Loucy (cell line): ENCODE measurements at regions not wholly inside any gene's neighbourhood (a gene's known extent, or its start where the extent isn't known, plus 50 kb on each side); places are given as distances from the start of the nearest gene placed in this dataset.

Source experiments
- H2AFZ ChIP-seq: fragments of 200-600 bp; sonication (generic); 2 replicates; pipeline ENCODE4 v1.6.0; 2016; ENCODE audit warnings: antibody characterized with exemption, mild to moderate bottlenecking, low read length, moderate library complexity
- H3F3A ChIP-seq: fragments of 200-600 bp; 2 replicates; pipeline ENCODE4 v1.6.0; 2016; ENCODE audit warnings: antibody characterized with exemption, low read depth, mild to moderate bottlenecking
- H3K27me3 ChIP-seq: fragments of 200-600 bp; sonication (generic); 2 replicates; pipeline ENCODE4 v1.6.1; 2014; ENCODE audit warnings: low read length, mild to moderate bottlenecking; ENCODE audit not compliant: insufficient read depth, poor library complexity, severe bottlenecking
- H3K36me3 ChIP-seq: fragments of 200-600 bp; sonication (generic); 2 replicates; pipeline ENCODE4 v1.6.1; 2016; ENCODE audit warnings: low read length; ENCODE audit not compliant: insufficient read depth
- H3K4me1 ChIP-seq: fragments of 200-600 bp; sonication (generic); 2 replicates; pipeline ENCODE4 v1.5.1; 2014; ENCODE audit warnings: low read length, mild to moderate bottlenecking; ENCODE audit not compliant: insufficient read depth, poor library complexity, severe bottlenecking
- H3K4me2 ChIP-seq: fragments of 200-600 bp; sonication (generic); 2 replicates; pipeline ENCODE4 v1.6.0; 2014; ENCODE audit warnings: antibody characterized with exemption, low read length, low read depth, mild to moderate bottlenecking; ENCODE audit not compliant: poor library complexity, severe bottlenecking
- H3K4me3 ChIP-seq: fragments of 200-600 bp; sonication (generic); 2 replicates; pipeline ENCODE4 v1.5.1; 2014; ENCODE audit warnings: low read length, mild to moderate bottlenecking, mixed read lengths; ENCODE audit not compliant: poor library complexity, severe bottlenecking
- H3K79me2 ChIP-seq: fragments of 200-600 bp; sonication (generic); 2 replicates; pipeline ENCODE4 v1.6.1; 2014; ENCODE audit warnings: low read length; ENCODE audit not compliant: insufficient read depth
- H3K9ac ChIP-seq: fragments of 200-600 bp; sonication (generic); 2 replicates; pipeline ENCODE4 v1.6.0; 2014; ENCODE audit warnings: mild to moderate bottlenecking, low read depth, low read length, moderate library complexity; ENCODE audit not compliant: poor library complexity, severe bottlenecking
- H3K9me2 ChIP-seq: fragments of 200-600 bp; sonication (generic); replicated peaks from 2 replicates; pipeline ENCODE4 v1.6.1; 2016; ENCODE audit warnings: low read depth, low read length, mixed read lengths
- H3K9me3 ChIP-seq: fragments of 200-600 bp; sonication (generic); 2 replicates; pipeline ENCODE4 v1.6.1; 2014; ENCODE audit warnings: mild to moderate bottlenecking, antibody characterized with exemption, low read length, low read depth; ENCODE audit not compliant: insufficient read depth
- H4K20me1 ChIP-seq: fragments of 200-600 bp; sonication (generic); 2 replicates; pipeline ENCODE4 v1.6.0; 2014; ENCODE audit warnings: antibody characterized with exemption, low read length, mild to moderate bottlenecking; ENCODE audit not compliant: insufficient read depth, poor library complexity, severe bottlenecking
- EZH2phosphoT487 ChIP-seq: fragments of 200-600 bp; IDR thresholded peaks from 2 replicates; pipeline ENCODE4 v1.6.1; 2018; ENCODE audit warnings: antibody characterized with exemption, mild to moderate bottlenecking, moderate library complexity, borderline replicate concordance
- TF ChIP-seq, protein P1 (sequence below): fragments of 200-600 bp; sonication (generic); conservative IDR thresholded peaks from 2 replicates; pipeline ENCODE4 v1.5.1; 2014; ENCODE audit warnings: mild to moderate bottlenecking, antibody characterized with exemption, low read length

DNA sequence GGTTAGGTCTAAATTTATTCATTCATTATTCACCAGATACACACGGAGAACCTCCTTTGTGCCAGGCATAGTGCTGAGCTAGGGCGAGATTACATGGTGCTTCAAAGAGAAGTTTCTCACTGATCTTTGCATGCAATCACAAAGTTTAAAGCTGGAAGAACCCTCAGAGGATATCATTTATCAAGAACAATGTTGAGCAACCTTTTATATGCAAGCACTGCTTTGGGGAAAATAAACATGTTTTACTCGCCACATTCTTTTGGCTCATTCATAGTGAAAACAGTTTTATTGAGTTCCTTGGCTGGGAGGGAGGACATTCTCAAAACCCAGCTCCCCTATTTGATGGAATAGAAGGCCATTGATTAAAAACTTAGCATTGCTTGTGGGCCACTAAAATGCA, 49.8 kb upstream of the XYLT1 start:
- Histone ChIP-seq H3F3A (no peaks in the 10 kb centered on the region), H3K36me3 (no peaks in the 10 kb centered on the region), H3K9me2 (no peaks in the 10 kb centered on the region), H3K4me1 (no peaks in the 10 kb centered on the region), H3K27me3 (no peaks in the 10 kb centered on the region), H3K9me3 (no peaks in the 10 kb centered on the region), H3K4me3 (no peak overlapping the region), H3K79me2 (no peaks in the 10 kb centered on the region), H4K20me1 (no peaks in the 10 kb centered on the region), H3K4me2 (no peak overlapping the region), H2AFZ (no peak overlapping the region), H3K9ac (no peak overlapping the region)
- no peak for TF ChIP-seq EZH2phosphoT487
- TF ChIP-seq, protein P1, sequence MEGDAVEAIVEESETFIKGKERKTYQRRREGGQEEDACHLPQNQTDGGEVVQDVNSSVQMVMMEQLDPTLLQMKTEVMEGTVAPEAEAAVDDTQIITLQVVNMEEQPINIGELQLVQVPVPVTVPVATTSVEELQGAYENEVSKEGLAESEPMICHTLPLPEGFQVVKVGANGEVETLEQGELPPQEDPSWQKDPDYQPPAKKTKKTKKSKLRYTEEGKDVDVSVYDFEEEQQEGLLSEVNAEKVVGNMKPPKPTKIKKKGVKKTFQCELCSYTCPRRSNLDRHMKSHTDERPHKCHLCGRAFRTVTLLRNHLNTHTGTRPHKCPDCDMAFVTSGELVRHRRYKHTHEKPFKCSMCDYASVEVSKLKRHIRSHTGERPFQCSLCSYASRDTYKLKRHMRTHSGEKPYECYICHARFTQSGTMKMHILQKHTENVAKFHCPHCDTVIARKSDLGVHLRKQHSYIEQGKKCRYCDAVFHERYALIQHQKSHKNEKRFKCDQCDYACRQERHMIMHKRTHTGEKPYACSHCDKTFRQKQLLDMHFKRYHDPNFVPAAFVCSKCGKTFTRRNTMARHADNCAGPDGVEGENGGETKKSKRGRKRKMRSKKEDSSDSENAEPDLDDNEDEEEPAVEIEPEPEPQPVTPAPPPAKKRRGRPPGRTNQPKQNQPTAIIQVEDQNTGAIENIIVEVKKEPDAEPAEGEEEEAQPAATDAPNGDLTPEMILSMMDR = no peak
